Upper lobe of left lung (tissue), 6 donors: ENCODE measurements at regions not wholly inside any gene's neighbourhood (a gene's known extent, or its start where the extent isn't known, plus 50 kb on each side); places are given as distances from the start of the nearest gene placed in this dataset.

Source experiments
- ATAC-seq, 2 donors: fragments of 200-7000 bp; cut with Tn5 transposase; one replicate each; pipeline ENCODE4 v1.9.1; 2022; ENCODE audit warnings: mild to moderate bottlenecking in 2 of 2, moderate library complexity in 2 of 2; ENCODE audit not compliant: low FRiP score in 2 of 2
- DNase-seq, 2 donors: peaks; one replicate each; pipeline ENCODE4 v3.0.0-alpha.2; 2019 to 2020
- H3K27ac ChIP-seq, 4 donors: fragments of 200-600 bp; sonication (generic); one replicate each; pipeline ENCODE4 v1.5.1; 2016 to 2019
- H3K27me3 ChIP-seq, 4 donors: fragments of 200-600 bp; sonication (generic); one replicate each; pipeline ENCODE4 v1.5.1; 2017 to 2019
- H3K36me3 ChIP-seq, 4 donors: fragments of 200-600 bp; sonication (generic); one replicate each; pipeline ENCODE4 v1.5.1; 2016 to 2019
- H3K4me1 ChIP-seq, 4 donors: fragments of 200-600 bp; sonication (generic); one replicate each; pipeline ENCODE4 v1.5.1; 2018 to 2019
- H3K4me3 ChIP-seq, 4 donors: fragments of 200-600 bp; sonication (generic); one replicate each; pipeline ENCODE4 v1.5.1; 2017 to 2019; ENCODE audit warnings: mild to moderate bottlenecking in 2 of 4, moderate library complexity in 1 of 4
- H3K9me3 ChIP-seq, 4 donors: fragments of 200-600 bp; sonication (generic); one replicate each; pipeline ENCODE4 v1.5.1; 2018 to 2019
- CTCF ChIP-seq, 6 experiments: fragments of 450-650 bp in 4 of 6; fragments of 200-600 bp in 2 of 6; sonication (generic) in 2 of 6; IDR thresholded peaks; one replicate each; pipeline ENCODE4 v1.5.1; 2016 to 2019; ENCODE audit warnings: antibody characterized with exemption in 6 of 6
- EP300 ChIP-seq, 4 donors: sonication (generic); formaldehyde crosslinking; IDR thresholded peaks; one replicate each; pipeline ENCODE4 v1.5.1; 2017; ENCODE audit warnings: antibody characterized with exemption in 4 of 4, control low read depth in 2 of 4
- POLR2A ChIP-seq, 4 donors: fragments of 450-650 bp; IDR thresholded peaks; one replicate each; pipeline ENCODE4 v1.5.1; 2016 to 2017; ENCODE audit warnings: antibody characterized with exemption in 4 of 4, mild to moderate bottlenecking in 2 of 4
- POLR2AphosphoS5 ChIP-seq, 2 donors: sonication (generic); formaldehyde crosslinking; IDR thresholded peaks; one replicate each; pipeline ENCODE4 v1.5.1; 2017; ENCODE audit warnings: antibody characterized with exemption in 2 of 2
- WGBS, 2 donors: methylation state at CpG; one replicate each; pipeline ENCODE4 v1.1.5; 2017 to 2018; 5-methylcytosine and 5-hydroxymethylcytosine counted together
- donor health status: DM: no; HTN: no; CAD: no; lungs with moderate emphysema.
- donor health status: DM: no; HTN: yes; CAD: no; lungs with severe emphysema.

- no peaks in the 10 kb centered on the region for H3K4me1 ChIP-seq
- 94 to 96% methylated on average over 6 of the region's 6 CpGs for WGBS, 2 donors
- no peaks in the 10 kb centered on the region for H3K36me3 ChIP-seq
- peaks cover 0 to 3% (median under 1%) of the 10 kb centered on the region in 4 donors for H3K9me3 ChIP-seq
- TF ChIP-seq CTCF (IDR thresholded peaks at IDR 0.05): no peak
- TF ChIP-seq EP300 (IDR thresholded peaks at IDR 0.05): no peak
- no peak for TF ChIP-seq POLR2A (IDR thresholded peaks at IDR 0.05)
- TF ChIP-seq POLR2AphosphoS5 (IDR thresholded peaks at IDR 0.05): no peak
- H3K4me3 ChIP-seq: no peak overlapping the region
- DNase-seq: no peak
- ATAC-seq: no peak
- H3K27me3 ChIP-seq: no peaks in the 10 kb centered on the region
- H3K27ac ChIP-seq: no peak overlapping the region
Observed at GRCh38 chr10:118978998-118979350, 50.5 kb upstream of the NANOS1 start.

GRCh38 chr10:118979661-118980060, 49.9 kb upstream of the NANOS1 start:
- TF ChIP-seq POLR2A (IDR thresholded peaks at IDR 0.05) (no peak), CTCF (IDR thresholded peaks at IDR 0.05) (no peak), EP300 (IDR thresholded peaks at IDR 0.05) (no peak), POLR2AphosphoS5 (IDR thresholded peaks at IDR 0.05) (no peak)
- H3K4me1 ChIP-seq: no peaks in the 10 kb centered on the region
- DNase-seq (no peak), ATAC-seq (no peak)
- no peak overlapping the region for H3K27ac ChIP-seq
- WGBS, 2 donors: 81 to 88% methylated on average over 7 to 8 of the region's 8 CpGs
- peaks cover 0 to under 1% (median under 1%) of the 10 kb centered on the region in 4 donors for H3K9me3 ChIP-seq
- no peaks in the 10 kb centered on the region for H3K36me3 ChIP-seq
- no peaks in the 10 kb centered on the region for H3K27me3 ChIP-seq
- no peak overlapping the region for H3K4me3 ChIP-seq
